NT2/D1 (cell line): ENCODE measurements at regions not wholly inside any gene's neighbourhood (a gene's known extent, or its start where the extent isn't known, plus 50 kb on each side); places are given as distances from the start of the nearest gene placed in this dataset.

Experiments
- SUZ12 ChIP-seq: IDR thresholded peaks from 2 replicates; pipeline ENCODE4 v1.6.1; 2011; ENCODE audit not compliant: insufficient read length, insufficient read depth; ENCODE audit errors: extremely low read depth
- YY1 ChIP-seq: IDR thresholded peaks from 2 replicates; pipeline ENCODE4 v1.6.1; 2011; ENCODE audit not compliant: insufficient read length, insufficient read depth
- ZNF274 ChIP-seq: IDR thresholded peaks from 2 replicates; pipeline ENCODE4 v1.6.1; 2011; ENCODE audit warnings: mild to moderate bottlenecking, low read depth, low read length

DNA sequence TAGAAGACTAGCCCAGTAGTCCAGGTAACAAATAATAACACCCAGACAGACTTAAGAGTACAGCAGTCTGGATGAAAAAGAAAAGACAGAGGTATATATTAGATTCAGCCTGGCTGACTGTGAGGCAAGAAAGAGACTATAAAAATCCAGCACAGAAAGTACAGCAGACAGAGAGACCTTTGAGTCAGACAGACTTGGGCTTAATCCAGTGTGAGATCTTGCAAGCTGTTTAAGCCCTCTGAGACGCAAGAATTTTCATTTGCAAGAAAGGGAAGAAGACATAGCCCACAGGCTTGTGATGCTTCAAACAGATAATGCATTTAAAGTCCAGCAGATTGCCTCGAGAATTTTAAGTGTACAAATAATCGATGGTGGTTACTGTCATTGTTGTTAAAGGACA is 471.4 kb downstream of the LIG4 start:
- TF ChIP-seq YY1 (no peak), ZNF274 (no peak), SUZ12 (no peak)
